Suprapubic skin (tissue), 4 donors: ENCODE measurements at regions not wholly inside any gene's neighbourhood (a gene's known extent, or its start where the extent isn't known, plus 50 kb on each side); places are given as distances from the start of the nearest gene placed in this dataset.

ENCODE experiments used
- DNase-seq, 2 donors: peaks; one replicate each; pipeline ENCODE4 v3.0.0-alpha.2; 2019; ENCODE audit warnings: low spot score in 2 of 2
- H3K27ac ChIP-seq: fragments of 200-600 bp; sonication (generic); one replicate; pipeline ENCODE4 v1.5.1; 2019
- H3K27me3 ChIP-seq: fragments of 200-600 bp; sonication (generic); one replicate; pipeline ENCODE4 v1.5.1; 2019
- H3K36me3 ChIP-seq: fragments of 200-600 bp; sonication (generic); one replicate; pipeline ENCODE4 v1.5.1; 2019
- H3K4me1 ChIP-seq: fragments of 200-600 bp; sonication (generic); one replicate; pipeline ENCODE4 v1.5.1; 2019
- H3K4me3 ChIP-seq: fragments of 200-600 bp; sonication (generic); one replicate; pipeline ENCODE4 v1.5.1; 2019; ENCODE audit warnings: mild to moderate bottlenecking
- H3K9me3 ChIP-seq: fragments of 200-600 bp; sonication (generic); one replicate; pipeline ENCODE4 v1.5.1; 2019
- CTCF ChIP-seq, 2 donors: fragments of 200-600 bp in 1 of 2; fragments of 450-650 bp in 1 of 2; sonication (generic) in 1 of 2; IDR thresholded peaks; one replicate each; pipeline ENCODE4 v1.5.1; 2016 to 2019; ENCODE audit warnings: antibody characterized with exemption in 2 of 2, mild to moderate bottlenecking in 1 of 2, moderate library complexity in 1 of 2
- EP300 ChIP-seq: sonication (generic); formaldehyde crosslinking; IDR thresholded peaks from one replicate; pipeline ENCODE4 v1.6.1; 2017; ENCODE audit warnings: antibody characterized with exemption
- POLR2A ChIP-seq, 2 donors: fragments of 450-650 bp; IDR thresholded peaks; one replicate each; pipeline ENCODE4 v1.6.1; 2017; ENCODE audit warnings: antibody characterized with exemption in 2 of 2, mild to moderate bottlenecking in 2 of 2, moderate library complexity in 2 of 2
- POLR2AphosphoS5 ChIP-seq, 3 donors: sonication (generic); formaldehyde crosslinking; IDR thresholded peaks; one replicate each; pipeline ENCODE4 v1.6.1; 2017; ENCODE audit warnings: antibody characterized with exemption in 3 of 3
- WGBS: methylation state at CpG from one replicate; pipeline ENCODE4 v1.1.5; 2018; 5-methylcytosine and 5-hydroxymethylcytosine counted together

- WGBS = 90% methylated on average over 4 of the region's 4 CpGs
- no peak for TF ChIP-seq CTCF (IDR thresholded peaks at IDR 0.05)
- no peak for TF ChIP-seq POLR2A (IDR thresholded peaks at IDR 0.05)
- TF ChIP-seq EP300 = no peak
- TF ChIP-seq POLR2AphosphoS5 (IDR thresholded peaks at IDR 0.05) = no peak
- no peaks in the 10 kb centered on the region for H3K9me3 ChIP-seq
- H3K27ac ChIP-seq = no peak overlapping the region
- H3K36me3 ChIP-seq = no peaks in the 10 kb centered on the region
- H3K4me1 ChIP-seq = peaks cover under 1% of the 10 kb centered on the region
- DNase-seq = no peak
- no peak overlapping the region for H3K4me3 ChIP-seq
- peaks cover 9% of the 10 kb centered on the region for H3K27me3 ChIP-seq
Measured at GRCh38 chr17:72264682-72265405, 144.0 kb downstream of the SOX9 start.

GRCh38 chr17:72266112-72266775, 145.4 kb downstream of the SOX9 start:
- no peak overlapping the region for H3K4me3 ChIP-seq
- no peaks in the 10 kb centered on the region for H3K9me3 ChIP-seq
- TF ChIP-seq POLR2A (IDR thresholded peaks at IDR 0.05) (no peak), EP300 (no peak), POLR2AphosphoS5 (IDR thresholded peaks at IDR 0.05) (no peak), CTCF (IDR thresholded peaks at IDR 0.05) (no peak)
- peaks cover 13% of the 10 kb centered on the region for H3K4me1 ChIP-seq
- no peak for DNase-seq
- WGBS = 33% methylated on average over 13 of the region's 13 CpGs
- peaks cover 9% of the 10 kb centered on the region for H3K27me3 ChIP-seq
- H3K27ac ChIP-seq = no peak overlapping the region
- H3K36me3 ChIP-seq = no peaks in the 10 kb centered on the region

DNA sequence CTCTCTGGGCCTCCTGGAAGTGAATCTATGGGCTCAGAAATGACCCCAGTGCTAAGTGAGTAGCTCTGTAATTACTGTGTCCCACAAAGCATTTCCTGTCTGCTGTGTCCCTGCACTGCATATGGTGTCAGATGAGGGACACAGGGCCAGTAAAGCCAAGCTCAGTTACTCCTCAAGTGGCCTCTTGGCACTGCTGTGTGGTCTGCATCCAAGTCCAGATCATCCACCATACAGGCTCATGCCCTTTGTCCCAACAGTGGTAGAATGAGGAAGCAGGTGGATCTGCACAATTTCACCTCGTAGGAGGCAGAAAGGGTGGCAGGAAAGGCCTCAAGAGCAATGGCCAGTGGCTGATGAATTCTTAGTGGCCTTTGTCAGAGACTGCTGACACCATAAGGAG, 146.8 kb downstream of the SOX9 start:
- H3K4me1 ChIP-seq = peaks cover 13% of the 10 kb centered on the region
- TF ChIP-seq POLR2AphosphoS5 (IDR thresholded peaks at IDR 0.05) (no peak), EP300 (no peak), POLR2A (IDR thresholded peaks at IDR 0.05) (no peak), CTCF (IDR thresholded peaks at IDR 0.05) (no peak)
- no peak overlapping the region for H3K4me3 ChIP-seq
- no peaks in the 10 kb centered on the region for H3K9me3 ChIP-seq
- WGBS = 100% methylated on average over 1 of the region's 1 CpG
- DNase-seq = no peak
- no peak overlapping the region for H3K27ac ChIP-seq
- no peaks in the 10 kb centered on the region for H3K36me3 ChIP-seq
- peaks cover 9% of the 10 kb centered on the region for H3K27me3 ChIP-seq

DNA sequence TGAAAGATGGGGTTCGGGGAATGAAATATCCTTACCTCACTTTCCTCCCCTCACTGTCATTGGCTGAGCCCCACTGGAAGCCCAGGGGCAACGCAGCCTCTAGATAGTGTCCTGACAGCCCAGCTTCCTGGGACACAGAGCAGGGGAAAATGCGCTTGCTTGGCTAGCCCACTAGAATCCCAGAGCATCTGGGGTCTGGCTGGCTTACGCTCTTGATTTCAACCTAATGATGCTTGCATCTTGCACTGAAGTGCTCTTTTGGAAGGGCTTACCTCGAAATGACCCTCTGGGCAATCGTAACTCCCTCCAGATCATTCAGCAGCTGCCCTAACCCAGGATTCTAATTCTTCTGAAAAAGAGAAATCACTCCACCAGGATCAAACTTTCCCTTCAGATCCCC, 147.6 kb downstream of the SOX9 start:
- DNase-seq = no peak
- Histone ChIP-seq H3K36me3 (no peaks in the 10 kb centered on the region), H3K9me3 (no peaks in the 10 kb centered on the region), H3K27ac (no peak overlapping the region), H3K27me3 (peaks cover 9% of the 10 kb centered on the region), H3K4me3 (no peak overlapping the region), H3K4me1 (peaks cover 17% of the 10 kb centered on the region)
- TF ChIP-seq EP300 (no peak), POLR2A (IDR thresholded peaks at IDR 0.05) (no peak)
- WGBS = 89% methylated on average over 3 of the region's 6 CpGs

- Histone ChIP-seq H3K27me3 (peaks cover 7% of the 10 kb centered on the region), H3K4me3 (no peak overlapping the region), H3K9me3 (no peaks in the 10 kb centered on the region), H3K36me3 (no peaks in the 10 kb centered on the region), H3K4me1 (peaks cover 25% of the 10 kb centered on the region), H3K27ac (no peak overlapping the region)
- DNase-seq = no peak
- WGBS = 24% methylated on average over 6 of the region's 6 CpGs
- TF ChIP-seq CTCF (IDR thresholded peaks at IDR 0.05) (no peak), POLR2AphosphoS5 (IDR thresholded peaks at IDR 0.05) (no peak), EP300 (no peak), POLR2A (IDR thresholded peaks at IDR 0.05) (no peak)
Measured at GRCh38 chr17:72270273-72270924, 149.6 kb downstream of the SOX9 start.
